ENCODE measurements at regions not wholly inside any gene's neighbourhood (a gene's known extent, or its start where the extent isn't known, plus 50 kb on each side); places are given as distances from the start of the nearest gene placed in this dataset.
"Not testable (repeated sequence)": the region's sequence is repeated elsewhere in the genome, so short reads cannot be mapped to it uniquely, and the experiment has no call there.

- no peak for DNase-seq
Measured at GRCh38 chr9:92242260-92243136, 51.0 kb downstream of the IARS1 start.

DNA sequence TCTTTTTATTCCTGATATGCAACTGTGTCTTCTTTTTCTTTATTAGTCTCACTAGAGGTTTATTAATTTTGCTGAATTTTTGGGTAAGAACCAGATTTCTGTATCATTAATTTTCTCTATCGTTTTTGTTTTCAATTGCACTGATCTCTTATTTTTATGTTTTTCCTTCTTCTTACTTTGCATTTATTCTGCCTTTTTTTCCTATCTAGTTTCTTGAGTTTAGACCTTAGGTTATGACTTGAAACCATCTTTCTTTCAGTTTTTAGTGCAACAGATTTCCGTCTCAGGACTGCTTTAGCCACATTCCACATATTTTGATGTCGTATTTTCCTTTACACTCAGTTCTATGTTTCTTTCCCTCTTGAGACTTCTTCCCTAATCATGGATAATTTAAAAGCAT is 56.6 kb downstream of the IARS1 start:
- no peak for DNase-seq

- DNase-seq: no peak
Measured at GRCh38 chr9:92236465-92236864, 57.0 kb downstream of the IARS1 start.

GRCh38 chr9:92234514-92234913 is 59.0 kb downstream of the IARS1 start:
- DNase-seq: no peak

GRCh38 chr9:92232190-92232589 is 61.3 kb downstream of the IARS1 start:
- DNase-seq: no peak

DNA sequence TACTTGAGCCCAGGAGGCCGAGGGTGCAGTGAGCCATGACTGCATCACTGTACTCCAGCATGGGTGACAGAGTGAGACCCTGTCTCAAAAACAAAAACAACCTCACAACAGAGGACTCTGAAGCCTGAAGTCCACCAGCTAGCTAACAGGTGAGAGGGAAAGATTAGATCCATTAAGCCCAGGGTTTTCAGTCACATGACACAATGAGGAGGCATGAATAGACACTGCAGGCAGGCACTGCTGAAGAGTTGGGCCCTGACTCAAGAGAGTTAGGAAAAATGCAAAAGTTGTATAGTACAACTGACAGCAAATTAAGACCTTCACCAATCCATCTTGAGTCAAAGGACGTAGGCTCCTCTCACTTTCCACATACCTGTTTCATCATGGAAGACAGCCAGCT is 64.9 kb downstream of the IARS1 start:
- DNase-seq: no peak

- DNase-seq: no peak
Measured at GRCh38 chr9:92224177-92224576, 69.3 kb downstream of the IARS1 start.

GRCh38 chr9:92223758-92224157 is 69.7 kb downstream of the IARS1 start:
- DNase-seq: no peak

- DNase-seq: no peak
Measured at GRCh38 chr9:92208693-92209524, 84.6 kb downstream of the IARS1 start.

- DNase-seq: no peak
Measured at GRCh38 chr9:92206488-92206887, 87.0 kb downstream of the IARS1 start.

- DNase-seq: not testable (repeated sequence)
Measured at GRCh38 chr9:92203887-92204286, 88.7 kb upstream of the SPTLC1 start.

GRCh38 chr9:92198237-92198636 is 83.0 kb upstream of the SPTLC1 start:
- DNase-seq: not testable (repeated sequence)

- DNase-seq: no peak
Measured at GRCh38 chr9:92196909-92197308, 81.7 kb upstream of the SPTLC1 start.

- no peak for DNase-seq
Measured at GRCh38 chr9:92196400-92196799, 81.2 kb upstream of the SPTLC1 start.

DNA sequence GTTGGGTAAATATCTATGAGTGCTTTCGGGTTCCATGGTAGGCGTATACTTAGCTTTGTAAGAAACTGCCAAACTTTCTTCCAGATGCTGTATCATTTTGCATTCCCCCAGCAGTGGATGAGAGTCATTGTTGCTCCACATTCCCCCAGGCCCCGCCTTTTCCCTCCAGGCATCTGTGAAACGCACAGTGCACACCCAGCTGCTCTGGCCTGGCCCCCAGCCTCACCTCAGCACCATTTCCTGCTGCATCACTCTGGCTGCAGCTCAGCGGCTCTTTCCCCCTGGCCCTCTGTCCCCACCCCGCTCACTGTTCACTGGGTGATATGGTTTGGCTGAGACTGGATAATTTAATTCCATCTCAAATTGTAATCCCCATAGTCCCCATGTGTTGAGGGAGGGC is 76.6 kb upstream of the SPTLC1 start:
- DNase-seq: no peak

DNA sequence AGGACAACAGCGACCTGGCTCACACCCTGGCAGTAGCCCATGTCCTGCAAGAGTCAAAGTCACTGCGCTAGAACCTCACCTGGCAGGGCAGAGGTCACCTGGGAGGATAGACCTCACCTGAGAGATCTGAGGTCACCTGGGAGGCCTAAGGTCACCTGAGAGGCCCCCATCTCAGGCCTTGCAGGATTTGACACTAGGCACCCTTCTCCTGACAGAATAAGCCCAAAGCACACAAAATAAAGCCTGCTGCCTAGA is 75.2 kb upstream of the SPTLC1 start:
- DNase-seq: no peak

GRCh38 chr9:92189782-92190535 is 74.7 kb upstream of the SPTLC1 start:
- DNase-seq: no peak

DNA sequence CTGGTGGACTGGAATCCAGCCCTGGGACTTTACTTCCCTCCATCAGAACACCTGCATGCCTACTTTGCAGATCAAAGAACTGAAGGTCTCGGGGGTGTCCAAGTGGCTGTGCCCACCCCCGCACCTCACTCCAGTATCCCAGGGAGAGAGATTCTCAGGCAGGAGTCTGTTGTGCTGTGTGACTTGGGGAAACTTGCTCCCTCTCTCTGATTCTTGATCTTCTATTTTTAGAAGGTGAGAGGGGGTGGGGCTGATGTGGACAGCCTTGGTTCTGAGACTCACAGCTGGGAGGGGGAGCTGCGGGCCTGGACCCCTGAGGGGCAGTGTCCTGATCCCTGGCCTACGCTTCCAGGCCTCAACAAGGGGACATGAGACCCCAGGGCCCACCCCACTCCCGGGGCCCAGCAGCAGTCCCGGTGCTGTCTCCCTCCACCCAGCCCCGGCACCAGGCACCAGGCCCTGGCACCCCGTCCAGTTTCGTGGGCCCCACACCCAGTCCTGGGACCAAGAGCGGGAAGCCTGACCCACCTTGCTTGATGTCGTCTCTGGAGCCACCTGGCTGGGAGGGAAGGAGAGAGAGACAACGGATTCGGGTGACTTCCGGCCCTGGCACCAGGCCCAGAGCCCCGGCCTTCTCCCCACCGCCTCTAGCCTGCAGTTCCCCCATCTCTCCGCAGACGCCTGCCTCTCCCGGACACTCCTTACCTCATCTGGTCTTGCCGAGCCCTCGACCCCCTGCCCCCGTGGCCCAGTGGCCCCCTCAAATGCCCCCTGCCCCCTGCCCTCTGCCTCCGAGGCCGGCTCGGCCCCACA is 74.0 kb upstream of the SPTLC1 start:
- DNase-seq: no peak

DNA sequence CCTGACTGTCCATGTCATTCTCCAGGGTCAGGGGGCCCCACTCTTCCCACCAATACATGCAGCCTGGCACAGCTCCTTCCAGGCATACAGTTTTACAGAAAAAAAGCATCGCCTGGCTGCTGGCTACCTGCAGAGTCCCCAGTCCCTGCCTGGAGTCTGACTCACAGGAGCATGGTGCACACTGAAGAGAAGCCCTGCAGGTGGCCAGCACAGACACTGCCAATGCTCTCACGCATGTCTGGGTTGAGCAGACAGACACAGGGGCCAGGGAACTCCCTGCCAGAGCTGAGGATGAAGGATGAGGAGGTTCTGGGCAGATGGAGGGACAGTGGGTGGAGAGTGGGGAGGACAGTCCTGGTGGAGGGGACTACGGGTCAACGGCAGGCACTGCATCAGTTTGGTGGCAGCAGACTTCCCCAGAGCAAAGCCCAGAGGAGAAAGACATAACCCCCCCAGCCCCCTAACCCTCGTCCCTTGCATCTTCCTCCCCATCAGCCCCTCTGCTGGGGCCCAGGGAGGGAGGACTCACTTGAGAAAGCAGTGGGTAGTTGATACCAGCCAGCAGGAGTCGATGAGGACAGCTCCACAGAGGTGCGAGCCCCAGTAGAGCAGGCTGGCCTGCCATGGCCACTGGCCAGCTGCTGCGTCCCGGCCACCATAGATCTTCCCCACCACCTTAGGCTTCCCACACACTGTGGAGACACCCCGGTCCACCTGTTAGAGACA is 72.9 kb upstream of the SPTLC1 start:
- peak in 1 of 2 experiments; percentile 0 for DNase-seq

DNA sequence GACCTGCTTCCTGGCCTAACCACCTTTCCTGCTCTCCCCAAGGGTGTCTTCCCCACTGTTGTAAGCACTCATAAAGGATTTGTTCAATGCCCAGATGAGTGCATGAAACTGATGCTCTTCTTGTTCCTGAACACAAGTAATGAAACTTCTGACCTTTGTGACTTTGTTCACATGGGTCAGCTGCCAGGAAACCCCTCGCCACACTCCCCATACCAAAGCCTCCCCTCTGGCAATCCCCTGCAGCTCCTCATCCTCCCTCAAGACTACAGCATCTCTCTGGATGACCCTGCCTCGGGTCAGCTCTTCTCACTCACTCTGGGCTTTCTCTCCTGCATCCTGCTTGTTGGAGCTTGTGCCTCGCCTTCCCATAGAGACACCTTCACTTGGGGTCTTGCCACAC is 72.2 kb upstream of the SPTLC1 start:
- no peak for DNase-seq

- no peak for DNase-seq
Measured at GRCh38 chr9:92186631-92187030, 71.4 kb upstream of the SPTLC1 start.

GRCh38 chr9:92185681-92186080 is 70.5 kb upstream of the SPTLC1 start:
- no peak for DNase-seq
